ENCODE measurements at regions not wholly inside any gene's neighbourhood (a gene's known extent, or its start where the extent isn't known, plus 50 kb on each side); places are given as distances from the start of the nearest gene placed in this dataset.
"Not testable (repeated sequence)": the region's sequence is repeated elsewhere in the genome, so short reads cannot be mapped to it uniquely, and the experiment has no call there.

GRCh38 chr2:131584380-131584779, 56.7 kb downstream of the CCDC74A start:
- no peak overlapping the region for H3K27ac ChIP-seq
- TF ChIP-seq CTCF (conservative IDR thresholded peaks at IDR 0.05) (no peak), ZFX (IDR thresholded peaks at IDR 0.05) (no peak)

GRCh38 chr2:131584940-131585339, 57.3 kb downstream of the CCDC74A start:
- no peak overlapping the region for H3K27ac ChIP-seq
- TF ChIP-seq CTCF (conservative IDR thresholded peaks at IDR 0.05) (no peak), ZFX (IDR thresholded peaks at IDR 0.05) (no peak)

GRCh38 chr2:131588152-131588873, 60.6 kb downstream of the CCDC74A start:
- no peak overlapping the region for H3K27ac ChIP-seq
- TF ChIP-seq CTCF (conservative IDR thresholded peaks at IDR 0.05) (no peak), ZFX (IDR thresholded peaks at IDR 0.05) (no peak)

GRCh38 chr2:131589126-131589525, 61.4 kb downstream of the CCDC74A start:
- H3K27ac ChIP-seq, result not testable (repeated sequence)

- H3K27ac ChIP-seq, result no peak overlapping the region
- no peak for TF ChIP-seq CTCF (conservative IDR thresholded peaks at IDR 0.05)
- TF ChIP-seq ZFX (IDR thresholded peaks at IDR 0.05), result no peak
These were observed 62.7 kb downstream of the CCDC74A start for GRCh38 chr2:131590366-131590765.

GRCh38 chr2:131590896-131591295, 63.2 kb downstream of the CCDC74A start:
- TF ChIP-seq ZFX (IDR thresholded peaks at IDR 0.05), result no peak
- no peak for TF ChIP-seq CTCF (conservative IDR thresholded peaks at IDR 0.05)
- no peak overlapping the region for H3K27ac ChIP-seq

- not testable (repeated sequence) for H3K27ac ChIP-seq
These were observed 68.9 kb downstream of the CCDC74A start for GRCh38 chr2:131596561-131596960.

GRCh38 chr2:131602444-131602843, 74.8 kb downstream of the CCDC74A start:
- not testable (repeated sequence) for H3K27ac ChIP-seq

- peak overlapping the region; percentile 76 for H3K27ac ChIP-seq
These were observed 77.0 kb downstream of the CCDC74A start for GRCh38 chr2:131604652-131605051.

- H3K27ac ChIP-seq, result not testable (repeated sequence)
These were observed 78.7 kb downstream of the CCDC74A start for GRCh38 chr2:131606366-131606765.

GRCh38 chr2:131607056-131607455, 79.4 kb downstream of the CCDC74A start:
- not testable (repeated sequence) for H3K27ac ChIP-seq

GRCh38 chr2:131614539-131614938, 86.9 kb downstream of the CCDC74A start:
- H3K27ac ChIP-seq, result not testable (repeated sequence)

- not testable (repeated sequence) for H3K27ac ChIP-seq
These were observed 90.6 kb downstream of the CCDC74A start for GRCh38 chr2:131618320-131618719.

- H3K27ac ChIP-seq, result not testable (repeated sequence)
These were observed 95.2 kb downstream of the CCDC74A start for GRCh38 chr2:131622874-131623273.

GRCh38 chr2:131626011-131626410, 98.3 kb downstream of the CCDC74A start:
- not testable (repeated sequence) for H3K27ac ChIP-seq

GRCh38 chr2:131626565-131626964, 98.9 kb downstream of the CCDC74A start:
- not testable (repeated sequence) for H3K27ac ChIP-seq

Measured in C4-2B (cell line).